H9 (cell line): ENCODE measurements at regions not wholly inside any gene's neighbourhood (a gene's known extent, or its start where the extent isn't known, plus 50 kb on each side); places are given as distances from the start of the nearest gene placed in this dataset.

Experiments
- DNase-seq: peaks from one replicate; pipeline ENCODE4 v3.0.0-alpha.2; 2017
- H2AFZ ChIP-seq: one replicate; pipeline ENCODE4 v1.6.1; 2013; ENCODE audit warnings: mild to moderate bottlenecking, low read length, control low read depth, moderate library complexity
- H2AK5ac ChIP-seq: 2 replicates; pipeline ENCODE4 v1.6.1; 2013; ENCODE audit warnings: low read length, control low read depth, mixed read lengths; ENCODE audit not compliant: insufficient read length
- H2BK120ac ChIP-seq: one replicate; pipeline ENCODE4 v1.6.1; 2013; ENCODE audit warnings: low read depth, mild to moderate bottlenecking, low read length, control low read depth, inconsistent platforms; ENCODE audit not compliant: poor library complexity, severe bottlenecking
- H2BK12ac ChIP-seq: 2 replicates; pipeline ENCODE4 v1.6.1; 2013; ENCODE audit warnings: low read length, control low read depth, mixed read lengths, low read depth; ENCODE audit not compliant: insufficient read length
- H2BK15ac ChIP-seq: 2 replicates; pipeline ENCODE4 v1.6.1; 2013; ENCODE audit warnings: low read depth, low read length, control low read depth
- H2BK20ac ChIP-seq: one replicate; pipeline ENCODE4 v1.6.1; 2013; ENCODE audit warnings: low read depth, mild to moderate bottlenecking, low read length, control low read depth, inconsistent platforms; ENCODE audit not compliant: poor library complexity, severe bottlenecking
- H2BK5ac ChIP-seq: 2 replicates; pipeline ENCODE4 v1.6.1; 2013; ENCODE audit warnings: low read length, control low read depth, mixed read lengths; ENCODE audit not compliant: insufficient read length
- H3K14ac ChIP-seq: 2 replicates; pipeline ENCODE4 v1.6.1; 2013; ENCODE audit warnings: low read length, control low read depth; ENCODE audit not compliant: insufficient read depth
- H3K18ac ChIP-seq: 2 replicates; pipeline ENCODE4 v1.6.1; 2013; ENCODE audit warnings: low read depth, mild to moderate bottlenecking, mixed read lengths, low read length, control low read depth; ENCODE audit not compliant: insufficient read length
- H3K23ac ChIP-seq: 2 replicates; pipeline ENCODE4 v1.6.1; 2013; ENCODE audit warnings: low read length, control low read depth, mixed read lengths, low read depth; ENCODE audit not compliant: insufficient read length
- H3K23me2 ChIP-seq: 2 replicates; pipeline ENCODE4 v1.6.1; 2013; ENCODE audit warnings: low read depth, mild to moderate bottlenecking, mixed read lengths, low read length, control low read depth; ENCODE audit not compliant: insufficient read length, poor library complexity, severe bottlenecking
- H3K27ac ChIP-seq: 2 replicates; pipeline ENCODE4 v1.5.1; 2013; ENCODE audit warnings: low read length, control low read depth, mixed read lengths, low read depth; ENCODE audit not compliant: insufficient read length
- H3K27me3 ChIP-seq: 2 replicates; pipeline ENCODE4 v1.6.1; 2013; ENCODE audit warnings: low read length, control low read depth, inconsistent platforms; ENCODE audit not compliant: insufficient read depth
- H3K4ac ChIP-seq: 2 replicates; pipeline ENCODE4 v1.6.1; 2013; ENCODE audit warnings: low read depth, mild to moderate bottlenecking, control low read depth, inconsistent platforms, low read length, moderate library complexity
- H3K4me1 ChIP-seq: 2 replicates; pipeline ENCODE4 v1.6.1; 2013; ENCODE audit warnings: low read length, control low read depth, inconsistent platforms; ENCODE audit not compliant: insufficient read depth
- H3K4me2 ChIP-seq: 2 replicates; pipeline ENCODE4 v1.6.1; 2013; ENCODE audit warnings: low read length, control low read depth, mixed read lengths; ENCODE audit not compliant: insufficient read length, insufficient read depth
- H3K56ac ChIP-seq: 2 replicates; pipeline ENCODE4 v1.6.1; 2013; ENCODE audit warnings: low read depth, mild to moderate bottlenecking, mixed read lengths, low read length, control low read depth; ENCODE audit not compliant: insufficient read length
- H3K79me1 ChIP-seq: 2 replicates; pipeline ENCODE4 v1.6.1; 2013; ENCODE audit warnings: low read depth, mild to moderate bottlenecking, moderate library complexity, low read length, control low read depth, inconsistent platforms; ENCODE audit not compliant: insufficient read depth, poor library complexity, severe bottlenecking
- H3K79me2 ChIP-seq: 2 replicates; pipeline ENCODE4 v1.6.1; 2013; ENCODE audit warnings: low read length, control low read depth, inconsistent platforms; ENCODE audit not compliant: insufficient read depth
- H3K9ac ChIP-seq: 2 replicates; pipeline ENCODE4 v1.6.1; 2013; ENCODE audit warnings: low read length, control low read depth, mixed read lengths; ENCODE audit not compliant: insufficient read length; ENCODE audit errors: extremely low read depth
- H3K9me3 ChIP-seq: one replicate; pipeline ENCODE4 v1.6.1; 2013; ENCODE audit warnings: low read depth, low read length, inconsistent platforms; ENCODE audit not compliant: control insufficient read depth
- H3T11ph ChIP-seq: one replicate; pipeline ENCODE4 v1.6.1; 2013; ENCODE audit warnings: mild to moderate bottlenecking, low read length, control low read depth, inconsistent platforms
- H4K20me1 ChIP-seq: one replicate; pipeline ENCODE4 v1.6.1; 2013; ENCODE audit not compliant: control insufficient read depth, insufficient read length, insufficient read depth
- H4K5ac ChIP-seq: 2 replicates; pipeline ENCODE4 v1.6.1; 2013; ENCODE audit warnings: low read depth, mild to moderate bottlenecking, mixed read lengths, low read length, control low read depth; ENCODE audit not compliant: insufficient read length
- H4K8ac ChIP-seq: replicated peaks from 2 replicates; pipeline ENCODE4 v1.6.1; 2013; ENCODE audit warnings: low read length, control low read depth, mixed read lengths, low read depth; ENCODE audit not compliant: insufficient read length
- H4K91ac ChIP-seq: 2 replicates; pipeline ENCODE4 v1.6.1; 2013; ENCODE audit warnings: low read depth, mild to moderate bottlenecking, moderate library complexity, mixed read lengths, low read length, control low read depth; ENCODE audit not compliant: insufficient read length
- H3K27ac Mint-ChIP-seq, 3 experiments: 2 replicates in 2 of 3; 3 replicates in 1 of 3; pipeline ENCODE4 v1.8.0; 2020 to 2021; ENCODE audit warnings: mixed read lengths in 3 of 3, mild to moderate bottlenecking in 1 of 3, moderate library complexity in 1 of 3
- H3K27me3 Mint-ChIP-seq: 2 replicates; pipeline ENCODE4 v1.8.0; 2021; ENCODE audit warnings: low read depth, mild to moderate bottlenecking, moderate library complexity, mixed read lengths
- H3K36me3 Mint-ChIP-seq, 3 experiments: 2 replicates in 2 of 3; 3 replicates in 1 of 3; pipeline ENCODE4 v1.8.0; 2020 to 2021; ENCODE audit warnings: low read depth in 3 of 3, mixed read lengths in 3 of 3; ENCODE audit not compliant: insufficient read depth in 1 of 3
- H3K4me1 Mint-ChIP-seq, 2 experiments: 2 replicates each; pipeline ENCODE4 v1.8.0; 2020; ENCODE audit warnings: mixed read lengths in 2 of 2
- H3K4me3 Mint-ChIP-seq, 2 experiments: 2 replicates in 1 of 2; 3 replicates in 1 of 2; pipeline ENCODE4 v1.8.0; 2020 to 2021; ENCODE audit warnings: mild to moderate bottlenecking in 2 of 2, mixed read lengths in 2 of 2, moderate library complexity in 1 of 2
- H3K9me3 Mint-ChIP-seq, 2 experiments: 2 replicates in 1 of 2; 3 replicates in 1 of 2; pipeline ENCODE4 v1.8.0; 2020; ENCODE audit warnings: mild to moderate bottlenecking in 2 of 2, mixed read lengths in 2 of 2, moderate library complexity in 1 of 2
- WGBS: extraction: QIAGEN DNeasy Blood & Tissue Kit; methylation state at CpG from one replicate; pipeline ENCODE4 v1.1.7; 2013; ENCODE audit warnings: missing lambda C conversion rate, low lambda C conversion rate, mixed read lengths; ENCODE audit not compliant: insufficient read length; ENCODE audit errors: extremely low coverage; 5-methylcytosine and 5-hydroxymethylcytosine counted together
- TF ChIP-seq, protein P1 (sequence below): fragments of 200-600 bp; sonication (generic); conservative IDR thresholded peaks from 3 replicates; pipeline ENCODE4 v1.8.0; 2021; ENCODE audit warnings: antibody characterized with exemption, mild to moderate bottlenecking

DNA sequence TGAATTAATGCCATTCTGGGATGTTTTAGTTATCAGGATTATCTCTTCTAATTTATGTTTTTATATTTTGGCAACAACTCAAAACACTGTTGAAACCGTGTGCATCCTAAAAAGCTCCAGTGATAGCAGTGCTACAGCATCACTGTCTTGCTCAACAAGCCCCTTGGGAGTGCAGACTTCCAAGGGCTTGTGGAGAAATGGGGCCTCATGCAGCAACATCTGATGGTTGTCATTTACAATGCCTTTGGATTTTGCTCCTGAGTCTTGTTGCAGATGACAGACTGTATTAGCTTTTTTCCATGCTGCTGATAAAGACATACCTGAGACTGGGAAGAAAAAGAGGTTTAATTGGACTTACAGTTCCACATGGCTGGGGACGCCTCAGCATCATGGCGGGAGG lies 515.4 kb downstream of the NEBL start:
- Mint-ChIP-seq H3K4me1 (no peaks in the 10 kb centered on the region; a peak in 2 of 4 replicates), H3K9me3 (peaks cover 4 to 10% of the 10 kb centered on the region in 2 experiments; a peak in 4 of 5 replicates), H3K27ac (no peak overlapping the region), H3K36me3 (peaks cover 11 to 27% (median 15%) of the 10 kb centered on the region in 3 experiments), H3K27me3 (no peaks in the 10 kb centered on the region), H3K4me3 (no peak overlapping the region)
- no peaks in the 10 kb centered on the region for H3K79me1 ChIP-seq
- no peak overlapping the region for H4K8ac ChIP-seq
- H3K9me3 ChIP-seq = peaks cover 6% of the 10 kb centered on the region
- no peaks in the 10 kb centered on the region for H3K79me2 ChIP-seq
- H3K23me2 ChIP-seq = no peaks in the 10 kb centered on the region
- no peak overlapping the region for H3K4me2 ChIP-seq
- H2BK5ac ChIP-seq = no peak overlapping the region
- H2BK12ac ChIP-seq = no peak overlapping the region
- H3K56ac ChIP-seq = no peak overlapping the region
- no peak overlapping the region for H4K5ac ChIP-seq
- no peak overlapping the region for H3K23ac ChIP-seq
- no peak overlapping the region for H2BK120ac ChIP-seq
- no peak overlapping the region for H3K14ac ChIP-seq
- H3K4ac ChIP-seq = no peak overlapping the region
- H3K4me1 ChIP-seq = no peaks in the 10 kb centered on the region
- H4K20me1 ChIP-seq = no peaks in the 10 kb centered on the region
- no CpG with 5 or more reads among the region's 3 CpGs for WGBS
- H3K9ac ChIP-seq = no peak overlapping the region
- no peak overlapping the region for H2AK5ac ChIP-seq
- no peak overlapping the region for H3K27ac ChIP-seq
- DNase-seq = no peak
- H3K27me3 ChIP-seq = no peaks in the 10 kb centered on the region
- TF ChIP-seq, protein P1, sequence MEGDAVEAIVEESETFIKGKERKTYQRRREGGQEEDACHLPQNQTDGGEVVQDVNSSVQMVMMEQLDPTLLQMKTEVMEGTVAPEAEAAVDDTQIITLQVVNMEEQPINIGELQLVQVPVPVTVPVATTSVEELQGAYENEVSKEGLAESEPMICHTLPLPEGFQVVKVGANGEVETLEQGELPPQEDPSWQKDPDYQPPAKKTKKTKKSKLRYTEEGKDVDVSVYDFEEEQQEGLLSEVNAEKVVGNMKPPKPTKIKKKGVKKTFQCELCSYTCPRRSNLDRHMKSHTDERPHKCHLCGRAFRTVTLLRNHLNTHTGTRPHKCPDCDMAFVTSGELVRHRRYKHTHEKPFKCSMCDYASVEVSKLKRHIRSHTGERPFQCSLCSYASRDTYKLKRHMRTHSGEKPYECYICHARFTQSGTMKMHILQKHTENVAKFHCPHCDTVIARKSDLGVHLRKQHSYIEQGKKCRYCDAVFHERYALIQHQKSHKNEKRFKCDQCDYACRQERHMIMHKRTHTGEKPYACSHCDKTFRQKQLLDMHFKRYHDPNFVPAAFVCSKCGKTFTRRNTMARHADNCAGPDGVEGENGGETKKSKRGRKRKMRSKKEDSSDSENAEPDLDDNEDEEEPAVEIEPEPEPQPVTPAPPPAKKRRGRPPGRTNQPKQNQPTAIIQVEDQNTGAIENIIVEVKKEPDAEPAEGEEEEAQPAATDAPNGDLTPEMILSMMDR = no peak
- H3K18ac ChIP-seq = no peak overlapping the region
- H3T11ph ChIP-seq = no peak overlapping the region
- H2BK15ac ChIP-seq = no peak overlapping the region
- no peak overlapping the region for H2BK20ac ChIP-seq
- H2AFZ ChIP-seq = no peak overlapping the region
- H4K91ac ChIP-seq = no peak overlapping the region
